Epidermal melanocyte (primary cell): ENCODE measurements at regions not wholly inside any gene's neighbourhood (a gene's known extent, or its start where the extent isn't known, plus 50 kb on each side); places are given as distances from the start of the nearest gene placed in this dataset.
"Not testable (repeated sequence)": the region's sequence is repeated elsewhere in the genome, so short reads cannot be mapped to it uniquely, and the experiment has no call there.

Experiments
- DNase-seq: peaks from one replicate; pipeline ENCODE4 v3.0.0; 2011; ENCODE audit warnings: low spot score; ENCODE audit not compliant: insufficient read length

DNA sequence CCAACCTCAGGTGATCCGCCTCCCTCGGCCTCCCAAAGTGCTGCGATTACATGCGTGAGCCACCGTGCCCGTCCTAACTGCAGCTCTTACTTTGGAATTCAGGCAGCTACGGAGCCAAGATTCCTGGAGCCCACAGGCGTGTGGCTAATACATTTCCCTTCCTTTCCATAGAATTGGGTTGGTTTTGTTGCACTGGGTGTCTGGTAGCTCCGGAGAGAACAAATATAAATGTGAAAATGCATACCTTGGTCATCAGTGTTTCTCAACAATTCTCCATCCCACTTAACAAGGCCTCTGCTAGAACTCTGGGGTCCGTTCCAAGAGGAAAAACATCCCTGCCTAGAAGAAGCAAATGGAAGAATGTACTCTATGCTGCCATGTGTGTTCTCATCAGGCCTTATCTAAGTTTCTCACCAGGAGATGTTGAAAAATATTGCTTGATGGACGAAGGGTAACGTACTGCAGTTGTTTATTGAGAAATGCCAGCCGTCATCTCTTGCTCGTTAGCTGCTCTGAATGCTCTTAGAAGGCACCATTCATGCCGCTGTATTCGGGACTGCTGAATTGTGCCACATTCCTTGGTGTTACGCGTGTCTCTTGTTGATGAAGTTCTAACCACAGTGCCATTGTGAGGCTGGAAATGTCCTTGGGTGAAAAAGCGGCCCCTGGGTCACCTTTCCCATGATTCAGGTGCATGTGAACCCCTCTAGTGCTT is 50.5 kb upstream of the CD99 start:
- no peak for DNase-seq

DNA sequence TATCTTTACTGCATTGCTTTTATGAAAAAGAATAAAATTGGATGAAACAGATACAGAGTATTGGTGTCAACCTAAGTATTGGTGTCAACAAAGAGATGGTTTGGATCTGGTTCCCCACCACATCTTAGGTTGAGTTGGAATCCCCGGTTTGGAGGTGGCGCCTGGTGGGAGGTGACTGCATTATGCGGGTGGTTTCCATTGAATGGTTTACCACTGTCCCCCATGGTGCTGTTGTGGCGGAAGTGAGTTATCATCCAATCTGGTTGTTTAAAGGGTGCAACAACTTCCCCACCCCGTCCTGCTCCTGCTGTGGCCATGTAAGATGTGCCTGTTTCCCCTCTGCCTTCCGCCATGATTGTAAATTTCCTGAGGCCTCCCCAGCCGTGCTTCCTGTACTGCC is 52.8 kb upstream of the CD99 start:
- DNase-seq, result no peak

DNA sequence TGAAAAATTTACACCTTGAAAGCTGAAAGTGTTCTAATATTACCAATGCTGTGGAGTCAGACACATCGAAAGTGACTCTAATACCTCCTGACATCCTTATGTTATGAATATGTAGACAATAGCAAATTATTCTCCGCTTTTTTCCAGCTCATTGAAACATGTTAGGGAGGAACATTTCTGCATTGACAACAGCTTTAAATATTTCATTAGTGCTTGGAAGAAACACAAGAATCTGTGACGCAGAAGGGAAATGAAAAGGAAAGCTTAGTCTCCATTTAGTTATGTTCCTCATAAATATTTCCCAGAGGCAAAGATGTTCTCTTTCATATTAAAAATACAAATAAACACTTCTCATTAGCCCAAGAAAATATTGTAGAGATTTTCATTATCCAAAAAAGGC is 55.8 kb upstream of the CD99 start:
- no peak for DNase-seq

DNA sequence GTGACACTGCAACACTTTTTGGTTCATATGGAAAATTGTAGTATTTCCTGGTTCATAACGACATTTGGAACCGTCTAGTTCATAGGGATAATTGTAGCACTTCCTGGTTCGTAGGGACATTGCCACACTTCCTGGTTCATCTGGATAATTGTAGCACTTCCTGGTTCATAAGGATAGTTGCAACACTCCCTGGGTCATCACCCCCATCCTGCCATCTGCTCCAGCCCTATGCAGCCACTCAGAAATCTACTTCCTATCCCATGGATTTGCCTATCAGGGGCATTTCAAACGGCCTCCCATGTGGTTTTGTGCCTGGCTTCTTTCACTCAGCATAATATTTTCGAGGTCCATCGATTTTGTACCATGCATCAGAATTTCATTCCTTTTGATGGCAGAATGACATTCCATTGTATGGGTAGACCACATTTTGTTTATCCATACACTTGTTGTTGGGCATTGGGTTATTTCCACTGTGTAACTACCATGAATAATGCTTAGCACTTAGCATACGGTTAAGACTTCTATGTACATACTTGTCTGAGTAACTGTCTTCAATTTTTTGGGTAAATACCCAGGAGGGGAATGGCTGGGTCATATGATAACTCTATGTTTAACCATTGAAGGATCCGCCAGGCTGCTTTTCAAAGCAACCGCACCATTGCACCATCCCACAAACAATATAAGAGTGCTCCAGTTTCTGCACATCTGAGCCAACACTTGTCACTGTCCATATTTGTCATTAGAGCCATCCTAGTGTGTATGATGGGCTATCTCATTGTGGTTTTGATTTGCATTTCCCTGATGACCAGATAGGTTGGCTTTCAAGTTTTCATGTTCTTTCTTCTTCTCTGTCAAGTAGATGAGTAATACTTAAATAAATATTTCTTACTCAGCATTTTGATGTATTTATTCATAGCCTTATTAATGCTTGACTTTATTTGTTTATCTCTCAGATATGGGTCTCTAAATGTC is 58.3 kb upstream of the CD99 start:
- no peak for DNase-seq

DNA sequence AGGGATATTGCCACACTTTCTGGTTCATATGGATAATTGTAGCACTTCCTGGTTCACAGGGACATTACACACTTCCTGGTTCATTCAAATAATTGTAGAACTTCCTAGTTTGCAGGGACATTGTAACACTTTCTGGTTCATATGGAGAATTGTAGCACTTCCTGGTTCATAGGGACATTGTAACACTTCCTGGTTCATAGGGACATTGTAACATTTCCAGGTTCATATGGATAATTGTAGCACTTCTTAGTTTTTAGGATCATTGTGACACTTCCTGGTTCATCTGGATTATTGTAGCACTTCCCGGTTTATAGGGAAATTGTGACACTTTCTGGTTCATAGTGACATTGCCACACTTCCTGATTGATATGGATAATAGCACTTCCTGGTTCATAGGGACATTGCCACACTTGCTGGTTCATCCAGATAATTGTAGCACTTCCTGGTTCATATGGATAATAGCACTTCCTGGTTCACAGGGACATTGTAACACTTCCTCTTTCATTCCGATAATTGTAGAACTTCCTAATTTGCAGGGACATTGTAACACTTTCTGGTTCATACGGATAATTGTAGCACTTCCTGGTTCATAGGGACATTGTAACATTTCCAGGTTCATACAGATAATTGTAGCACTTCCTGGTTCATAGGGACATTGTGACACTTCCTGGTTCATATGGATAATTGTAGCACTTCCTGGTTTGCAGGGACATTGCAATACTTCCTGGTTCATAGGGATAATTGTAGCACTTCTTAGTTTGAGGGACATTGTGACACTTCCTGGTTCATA is 59.2 kb upstream of the CD99 start:
- no peak for DNase-seq

DNA sequence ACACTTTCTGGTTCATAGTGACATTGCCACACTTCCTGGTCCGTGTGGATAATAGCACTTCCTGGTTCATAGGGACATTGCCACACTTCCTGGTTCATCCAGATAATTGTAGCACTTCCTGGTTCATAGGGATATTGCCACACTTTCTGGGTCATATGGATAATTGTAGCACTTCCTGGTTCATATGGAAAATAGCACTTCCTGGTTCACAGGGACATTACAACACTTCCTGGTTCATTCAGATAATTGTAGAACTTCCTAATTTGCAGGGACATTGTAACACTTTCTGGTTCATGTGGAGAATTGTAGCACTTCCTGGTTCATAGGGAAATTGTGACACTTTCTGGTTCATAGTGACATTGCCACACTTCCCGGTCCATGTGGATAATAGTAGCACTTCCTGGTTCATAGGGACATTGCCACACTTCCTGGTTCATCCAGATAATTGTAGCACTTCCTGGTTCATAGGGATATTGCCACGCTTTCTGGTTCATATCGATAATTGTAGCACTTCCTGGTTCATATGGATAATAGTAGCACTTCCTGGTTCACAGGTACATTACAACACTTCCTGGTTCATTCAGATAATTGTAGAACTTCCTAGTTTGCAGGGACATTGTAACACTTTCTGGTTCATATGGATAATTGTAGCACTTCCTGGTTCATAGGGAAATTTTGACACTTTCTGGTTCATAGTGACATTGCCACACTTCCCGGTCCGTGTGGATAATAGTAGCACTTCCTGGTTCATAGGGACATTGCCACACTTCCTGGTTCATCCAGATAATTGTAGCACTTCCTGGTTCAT is 60.0 kb upstream of the CD99 start:
- DNase-seq, result not testable (repeated sequence)

DNA sequence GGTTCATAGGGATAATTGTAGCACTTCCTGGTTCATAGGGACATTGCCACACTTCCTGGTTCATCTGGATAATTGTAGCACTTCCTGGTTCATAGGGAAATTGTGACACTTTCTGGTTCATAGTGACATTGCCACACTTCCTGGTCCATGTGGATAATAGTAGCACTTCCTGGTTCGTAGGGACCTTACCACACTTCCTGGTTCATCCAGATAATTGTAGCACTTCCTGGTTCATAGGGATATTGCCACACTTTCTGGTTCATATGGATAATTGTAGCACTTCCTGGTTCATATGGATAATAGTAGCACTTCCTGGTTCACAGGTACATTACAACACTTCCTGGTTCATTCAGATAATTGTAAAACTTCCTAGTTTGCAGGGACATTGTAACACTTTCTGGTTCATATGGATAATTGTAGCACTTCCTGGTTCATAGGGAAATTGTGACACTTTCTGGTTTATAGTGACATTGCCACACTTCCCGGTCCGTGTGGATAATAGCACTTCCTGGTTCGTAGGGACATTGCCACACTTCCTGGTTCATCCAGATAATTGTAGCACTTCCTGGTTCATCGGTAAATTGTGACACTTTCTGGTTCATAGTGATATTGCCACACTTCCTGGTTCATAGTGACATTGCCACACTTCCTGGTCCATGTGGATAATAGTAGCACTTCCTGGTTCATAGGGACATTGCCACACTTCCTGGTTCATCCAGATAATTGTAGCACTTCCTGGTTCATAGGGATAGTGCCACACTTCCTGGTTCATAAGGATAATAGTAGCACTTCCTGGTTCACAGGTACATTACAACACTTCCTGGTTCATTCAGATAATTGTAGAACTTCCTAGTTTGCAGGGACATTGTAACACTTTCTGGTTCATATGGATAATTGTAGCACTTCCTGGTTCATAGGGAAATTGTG is 60.8 kb upstream of the CD99 start:
- DNase-seq, result not testable (repeated sequence)

DNA sequence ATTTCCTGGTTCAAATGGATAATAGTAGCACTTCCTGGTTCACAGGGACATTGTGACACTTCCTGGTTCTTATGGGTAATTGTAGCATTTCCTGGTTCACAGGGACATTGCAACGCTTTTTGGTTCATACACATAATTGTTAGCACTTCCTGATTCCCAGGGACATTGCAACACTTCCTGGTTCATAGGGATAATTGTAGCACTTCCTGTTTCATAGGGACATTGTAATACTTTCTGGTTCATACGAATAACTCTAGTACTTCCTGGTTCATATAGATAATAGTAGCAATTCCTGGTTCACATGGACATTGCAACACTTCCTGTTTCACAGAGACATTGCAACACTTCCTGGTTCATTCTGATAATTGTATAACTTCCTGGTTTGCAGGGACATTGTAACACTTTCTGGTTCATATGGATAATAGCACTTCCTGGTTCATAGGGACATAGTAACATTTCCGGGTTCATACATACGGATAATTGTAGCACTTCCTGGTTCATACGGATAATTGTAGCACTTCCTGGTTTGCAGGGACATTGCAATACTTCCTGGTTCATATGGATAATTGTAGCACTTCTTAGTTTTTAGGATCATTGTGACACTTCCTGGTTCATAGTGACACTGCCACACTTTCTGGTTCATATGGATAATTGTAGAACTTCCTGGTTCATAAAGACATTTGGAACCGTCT is 61.6 kb upstream of the CD99 start:
- no peak for DNase-seq

DNA sequence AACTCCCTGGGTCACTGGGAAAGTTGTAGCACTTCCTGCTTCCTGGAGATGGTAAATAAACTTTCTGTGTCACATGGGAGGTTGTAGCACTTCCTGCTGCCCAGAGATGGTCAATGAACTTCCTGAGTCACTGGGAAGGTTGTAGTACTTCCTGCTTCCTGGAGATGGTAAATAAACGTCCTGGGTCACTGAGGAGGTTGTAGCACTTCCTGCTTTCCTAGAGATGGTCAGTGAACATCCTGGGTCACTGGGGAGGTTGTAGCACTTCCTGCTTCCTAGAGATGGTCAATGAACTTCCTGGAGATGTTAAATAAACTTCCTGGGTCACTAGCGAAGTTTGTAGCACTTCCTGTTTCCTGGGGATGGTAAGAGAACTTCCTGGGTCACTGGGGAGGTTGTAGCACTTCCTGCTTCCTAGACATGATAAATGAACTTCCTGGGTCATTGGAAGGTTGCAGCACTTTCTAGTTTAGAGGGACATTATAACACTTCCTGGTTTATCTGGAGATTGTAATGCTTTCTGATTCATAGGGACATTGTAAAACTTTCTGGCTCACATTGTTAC is 62.3 kb upstream of the CD99 start:
- no peak for DNase-seq

DNA sequence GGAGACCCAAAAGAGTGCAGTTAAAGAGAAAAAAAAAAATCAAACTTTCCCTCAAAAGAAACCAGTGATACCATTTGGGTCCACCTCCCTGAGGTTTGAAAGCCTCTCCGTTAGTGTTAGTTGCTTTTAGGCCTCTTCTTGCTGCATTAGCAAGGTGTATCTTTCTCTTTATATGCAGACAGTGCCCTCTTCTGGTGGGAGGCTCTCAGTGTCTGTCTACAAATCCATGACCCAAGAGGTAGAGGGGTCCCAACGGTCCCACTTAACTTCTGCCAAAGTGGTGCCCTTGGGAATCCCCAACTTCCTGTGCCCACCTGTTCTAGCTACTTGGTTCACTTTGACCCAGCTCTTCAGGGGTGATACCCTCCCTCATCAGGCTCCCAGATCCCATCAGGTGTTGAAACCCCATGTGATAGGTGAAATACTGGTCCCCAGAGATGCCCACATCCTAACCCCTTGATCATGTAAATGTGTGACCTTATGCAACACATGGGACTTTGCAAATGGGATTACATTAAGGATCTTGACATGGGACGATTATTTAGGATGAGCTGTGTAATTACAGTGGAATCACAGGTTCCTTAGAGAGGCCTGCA is 63.7 kb upstream of the CD99 start:
- no peak for DNase-seq

DNA sequence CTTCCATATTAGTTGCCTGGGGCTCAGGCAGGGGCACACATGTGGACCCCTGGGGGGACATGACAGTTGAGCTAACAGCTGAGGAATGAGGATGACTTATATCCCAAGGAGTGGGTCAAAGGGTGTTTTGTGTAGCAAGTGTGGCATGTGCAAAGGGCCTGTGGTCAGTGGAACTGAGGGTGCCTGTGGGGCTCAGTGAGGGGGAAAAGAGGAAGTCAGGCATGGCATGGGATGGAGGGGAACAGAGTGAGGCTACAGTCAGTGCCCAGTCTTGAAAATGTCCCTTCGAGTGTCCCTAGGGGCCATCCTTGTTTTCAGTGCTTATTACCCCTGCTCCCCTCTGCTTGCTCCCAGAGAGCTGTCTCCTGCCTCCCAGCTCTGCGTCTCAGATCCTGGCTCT is 64.3 kb upstream of the CD99 start:
- no peak for DNase-seq

DNA sequence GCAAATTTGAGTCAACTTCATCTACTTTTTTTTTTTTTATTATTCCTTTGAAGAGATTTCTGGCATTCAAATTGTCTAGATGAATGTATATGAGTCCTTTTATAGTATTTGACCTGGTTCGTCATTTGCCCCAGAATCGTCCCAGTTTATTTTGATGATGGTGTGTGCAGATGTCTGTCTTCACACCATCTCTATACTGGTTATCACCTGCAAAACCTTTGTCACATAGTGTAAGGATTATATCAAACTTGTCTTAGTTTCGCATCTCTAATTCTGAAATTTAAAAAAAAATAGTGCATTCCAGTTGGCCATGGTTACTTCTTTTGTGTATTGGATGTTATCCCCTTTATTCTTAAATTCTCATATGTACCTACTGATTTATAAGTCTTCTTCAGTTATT is 70.5 kb upstream of the CD99 start:
- no peak for DNase-seq

DNA sequence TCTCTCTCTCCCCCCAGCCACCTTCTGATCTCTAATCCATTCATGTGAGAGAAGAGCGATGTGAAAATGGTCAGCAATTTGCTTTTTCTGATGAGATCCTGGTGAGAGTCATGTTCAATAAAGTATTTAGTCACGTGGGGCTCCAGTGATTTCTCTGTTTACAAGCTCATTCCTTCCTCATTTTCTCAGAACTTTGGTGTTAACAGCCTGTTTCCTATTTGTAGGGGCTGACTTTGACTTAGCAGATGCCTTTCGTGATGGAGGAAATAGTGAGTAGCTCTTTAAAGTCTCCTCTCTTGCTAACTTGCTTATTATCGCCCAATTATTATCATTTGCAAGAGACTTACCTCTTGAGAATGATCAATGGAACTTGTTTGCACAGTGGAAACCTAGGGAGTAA is 72.6 kb upstream of the CD99 start:
- DNase-seq, result no peak

DNA sequence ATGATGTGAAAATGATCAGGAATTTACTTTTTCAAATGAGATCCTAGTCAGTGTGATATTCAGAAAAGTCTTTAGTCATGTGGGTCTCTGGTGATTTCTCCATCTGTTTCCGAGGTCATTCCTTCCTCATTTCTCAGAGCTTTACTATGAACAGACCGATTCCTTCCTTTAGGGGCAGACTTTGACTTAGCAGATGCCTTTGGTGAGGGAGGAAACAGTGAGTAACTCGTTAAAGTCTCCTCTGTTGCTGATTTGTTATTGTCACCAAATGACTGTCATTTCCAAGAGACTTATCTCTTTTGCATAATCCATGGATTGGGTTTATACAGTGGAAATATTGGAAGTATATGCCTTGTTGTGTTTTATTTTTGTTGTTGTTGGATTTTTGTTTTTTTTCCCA is 76.2 kb upstream of the CD99 start:
- DNase-seq, result peak; percentile 93

DNA sequence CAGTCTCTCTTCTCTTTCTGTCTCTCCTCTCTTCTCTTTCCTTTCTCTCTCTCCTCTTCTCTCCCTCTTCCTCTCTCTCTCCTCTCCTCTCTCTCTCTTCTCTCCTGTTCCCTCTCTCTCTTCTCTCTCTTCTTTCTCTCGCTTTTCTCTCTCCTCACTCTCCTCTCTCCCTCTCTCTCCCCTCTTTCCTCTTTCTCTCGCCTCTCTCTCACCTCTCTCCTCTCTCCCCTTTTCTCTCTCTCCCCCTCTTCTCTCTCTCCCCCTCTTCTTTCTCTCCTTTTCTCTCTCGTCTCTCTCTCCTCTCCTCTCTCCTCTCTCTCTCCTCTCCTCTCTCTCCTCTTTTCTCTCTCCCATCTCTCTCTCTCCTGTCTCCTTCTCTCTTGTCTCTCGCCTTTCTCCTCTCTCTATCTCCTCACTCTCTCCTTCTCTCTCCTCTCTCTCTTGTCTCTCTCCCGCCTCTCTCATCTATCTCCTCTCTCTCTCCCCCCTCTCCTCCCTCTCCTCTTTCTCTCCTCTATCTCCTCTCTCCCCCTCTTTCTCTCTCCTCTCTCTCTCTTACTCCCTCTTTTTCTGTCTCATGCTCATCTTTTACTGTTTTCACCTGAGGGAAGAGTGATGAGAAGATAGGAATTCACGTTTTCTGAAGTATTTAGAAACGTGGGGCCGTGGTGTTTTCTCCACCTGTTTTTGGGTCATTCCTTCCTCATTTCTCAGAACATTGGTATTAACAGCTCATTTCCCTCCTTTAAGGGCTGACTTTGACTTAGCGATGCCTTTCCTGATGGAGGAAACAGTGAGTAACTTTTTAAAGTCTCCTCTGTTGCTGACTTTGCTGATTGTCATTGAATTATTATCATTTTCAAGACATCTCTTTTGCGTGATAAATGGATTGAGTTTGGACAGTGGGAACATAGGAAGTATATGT is 80.6 kb upstream of the CD99 start:
- DNase-seq, result no peak

DNA sequence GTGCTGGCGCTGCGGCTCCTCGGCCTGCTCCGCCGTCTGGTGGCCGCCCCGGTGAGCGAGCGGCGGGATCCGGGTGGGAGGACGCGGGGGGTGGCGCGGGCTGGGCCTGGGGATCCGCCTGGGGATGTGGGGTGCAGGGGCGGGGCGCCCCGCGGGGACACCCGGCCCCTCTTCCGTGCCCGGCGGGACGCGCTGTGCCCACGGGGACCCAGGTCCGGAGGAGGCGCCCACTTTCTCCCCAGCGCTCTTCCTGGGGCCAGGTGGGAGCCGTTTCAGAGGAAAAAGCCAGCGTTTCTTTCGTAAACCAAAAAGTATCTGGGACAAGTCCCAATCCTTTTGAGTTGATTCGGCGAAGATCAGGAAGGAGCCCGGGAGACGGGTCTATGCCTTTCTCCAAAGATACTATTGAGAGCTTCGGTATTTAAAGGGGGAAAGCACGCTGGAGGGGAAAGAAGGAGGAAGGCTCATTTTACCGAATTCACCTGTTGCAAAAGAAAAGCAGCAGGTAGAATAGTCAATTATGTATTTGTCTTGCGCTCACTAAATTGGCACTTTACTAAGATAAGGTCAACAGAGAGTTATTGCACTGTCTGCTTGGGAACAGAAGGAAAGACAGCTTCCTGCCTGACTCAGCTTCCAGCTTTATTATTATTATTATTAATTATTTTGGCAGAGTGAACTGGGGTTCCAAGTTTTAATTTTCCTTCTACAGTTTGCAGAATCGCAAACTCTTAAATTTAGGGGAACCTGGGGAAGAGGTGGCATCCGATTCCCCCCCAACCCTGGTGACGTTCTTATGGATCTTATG is 81.5 kb upstream of the CD99 start:
- no peak for DNase-seq
